ENCODE measurements at regions not wholly inside any gene's neighbourhood (a gene's known extent, or its start where the extent isn't known, plus 50 kb on each side); places are given as distances from the start of the nearest gene placed in this dataset.

- H3K27ac ChIP-seq (ENCODE audit: low read length) = no peak overlapping the region
- DNase-seq = no peak
- no CpG with 5 or more reads among the region's 1 CpG for WGBS (ENCODE audit: insufficient coverage, low lambda C conversion rate)
- H3K36me3 ChIP-seq (ENCODE audit: control insufficient read depth, insufficient read depth, low read length) = no peaks in the 10 kb centered on the region
- H3K27me3 ChIP-seq (ENCODE audit: control insufficient read depth, insufficient read depth, low read length) = no peaks in the 10 kb centered on the region
- H3K4me3 ChIP-seq (ENCODE audit: low read length) = no peak overlapping the region
- H3K9me3 ChIP-seq (ENCODE audit: control insufficient read depth, low read depth, low read length) = peaks cover 13% of the 10 kb centered on the region
- peaks cover 19% of the 10 kb centered on the region for H3K4me1 ChIP-seq (ENCODE audit: control insufficient read depth, insufficient read depth, low read length)
Measured at GRCh38 chr2:31469648-31470047, 55.1 kb upstream of the XDH start.

GRCh38 chr2:31467426-31467825 is 52.9 kb upstream of the XDH start:
- no peak overlapping the region for H3K4me3 ChIP-seq (ENCODE audit: low read length)
- H3K9me3 ChIP-seq (ENCODE audit: control insufficient read depth, low read depth, low read length) = peaks cover 8% of the 10 kb centered on the region
- no peaks in the 10 kb centered on the region for H3K36me3 ChIP-seq (ENCODE audit: control insufficient read depth, insufficient read depth, low read length)
- no peak overlapping the region for H3K27ac ChIP-seq (ENCODE audit: low read length)
- DNase-seq = peak; percentile 16 to 50
- no peaks in the 10 kb centered on the region for H3K27me3 ChIP-seq (ENCODE audit: control insufficient read depth, insufficient read depth, low read length)
- H3K4me1 ChIP-seq (ENCODE audit: control insufficient read depth, insufficient read depth, low read length) = no peaks in the 10 kb centered on the region
- WGBS (ENCODE audit: insufficient coverage, low lambda C conversion rate) = no CpG with 5 or more reads among the region's 1 CpG

Data from large intestine (tissue), 3 donors.